SJSA1 (cell line): ENCODE measurements at regions not wholly inside any gene's neighbourhood (a gene's known extent, or its start where the extent isn't known, plus 50 kb on each side); places are given as distances from the start of the nearest gene placed in this dataset.
"Not testable (repeated sequence)": the region's sequence is repeated elsewhere in the genome, so short reads cannot be mapped to it uniquely, and the experiment has no call there.

Experiments
- DNase-seq, 2 experiments: peaks; one replicate each; pipeline ENCODE4 v3.0.0-alpha.2; 2015 to 2020; ENCODE audit warnings: low spot score in 2 of 2, low read depth in 1 of 2
- H3K27ac ChIP-seq: fragments of 250-450 bp; sonication (Bioruptor Pico); 2 replicates; pipeline ENCODE4 v1.5.1; 2020; ENCODE audit warnings: mild to moderate bottlenecking, moderate library complexity
- H3K27me3 ChIP-seq: fragments of 250-450 bp; sonication (Bioruptor Pico); replicated peaks from 2 replicates; pipeline ENCODE4 v1.5.1; 2020; ENCODE audit warnings: mild to moderate bottlenecking, moderate library complexity
- H3K36me3 ChIP-seq: fragments of 250-450 bp; sonication (Bioruptor Pico); 2 replicates; pipeline ENCODE4 v1.5.1; 2020; ENCODE audit warnings: mild to moderate bottlenecking
- H3K4me1 ChIP-seq: fragments of 250-450 bp; sonication (Bioruptor Pico); replicated peaks from 2 replicates; pipeline ENCODE4 v1.6.1; 2021; ENCODE audit warnings: mild to moderate bottlenecking
- H3K4me3 ChIP-seq: fragments of 250-450 bp; sonication (Bioruptor Pico); 2 replicates; pipeline ENCODE4 v1.5.1; 2020; ENCODE audit warnings: mild to moderate bottlenecking
- H3K9me3 ChIP-seq: fragments of 250-450 bp; sonication (Bioruptor Pico); replicated peaks from 2 replicates; pipeline ENCODE4 v1.5.1; 2020; ENCODE audit warnings: mild to moderate bottlenecking

- DNase-seq = no peak
- Histone ChIP-seq H3K27me3 (no peaks in the 10 kb centered on the region), H3K4me1 (no peaks in the 10 kb centered on the region), H3K27ac (no peak overlapping the region), H3K9me3 (no peaks in the 10 kb centered on the region), H3K36me3 (no peaks in the 10 kb centered on the region), H3K4me3 (no peak overlapping the region)
These were observed 64.8 kb upstream of the LMCD1 start for GRCh38 chr3:8436661-8437287.

DNA sequence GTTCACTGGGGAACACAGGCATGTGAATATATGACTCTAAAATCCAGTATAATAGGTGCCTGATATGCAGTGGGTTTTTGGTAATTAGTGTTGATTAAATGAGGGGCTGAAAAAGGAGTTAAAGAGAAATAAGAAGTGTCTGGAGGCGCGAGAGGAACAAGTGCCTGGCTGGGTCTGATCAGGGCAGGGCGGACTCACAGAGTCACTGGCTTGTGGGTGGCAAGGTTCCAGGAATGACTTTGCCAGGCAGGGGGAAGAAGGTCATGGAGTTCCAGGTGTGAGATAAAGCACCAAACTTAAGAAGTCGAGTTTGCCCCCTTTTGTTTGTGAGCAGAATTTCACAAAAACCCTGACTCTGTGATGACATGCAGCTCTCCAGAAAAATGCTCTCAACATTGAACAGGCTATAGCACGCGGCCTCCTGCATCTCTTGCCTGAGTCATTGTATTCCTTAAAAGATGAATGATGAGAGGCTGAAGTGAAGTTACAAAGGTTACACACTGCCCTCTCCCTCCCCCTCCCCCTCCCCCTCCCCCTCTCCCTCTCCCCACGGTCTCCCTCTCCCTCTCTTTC, 63.0 kb upstream of the LMCD1 start:
- no peak overlapping the region for H3K27ac ChIP-seq
- DNase-seq = no peak
- no peaks in the 10 kb centered on the region for H3K36me3 ChIP-seq
- H3K27me3 ChIP-seq = no peaks in the 10 kb centered on the region
- no peaks in the 10 kb centered on the region; the same call in 1 of the 2 replicates for H3K4me1 ChIP-seq
- no peaks in the 10 kb centered on the region for H3K9me3 ChIP-seq
- H3K4me3 ChIP-seq = no peak overlapping the region

GRCh38 chr3:8440142-8440541, 61.5 kb upstream of the LMCD1 start:
- H3K9me3 ChIP-seq, H3K27me3 ChIP-seq, H3K36me3 ChIP-seq, H3K4me3 ChIP-seq, DNase-seq, H3K27ac ChIP-seq: not testable (repeated sequence)
- peaks cover 13% of the 10 kb centered on the region for H3K4me1 ChIP-seq

DNA sequence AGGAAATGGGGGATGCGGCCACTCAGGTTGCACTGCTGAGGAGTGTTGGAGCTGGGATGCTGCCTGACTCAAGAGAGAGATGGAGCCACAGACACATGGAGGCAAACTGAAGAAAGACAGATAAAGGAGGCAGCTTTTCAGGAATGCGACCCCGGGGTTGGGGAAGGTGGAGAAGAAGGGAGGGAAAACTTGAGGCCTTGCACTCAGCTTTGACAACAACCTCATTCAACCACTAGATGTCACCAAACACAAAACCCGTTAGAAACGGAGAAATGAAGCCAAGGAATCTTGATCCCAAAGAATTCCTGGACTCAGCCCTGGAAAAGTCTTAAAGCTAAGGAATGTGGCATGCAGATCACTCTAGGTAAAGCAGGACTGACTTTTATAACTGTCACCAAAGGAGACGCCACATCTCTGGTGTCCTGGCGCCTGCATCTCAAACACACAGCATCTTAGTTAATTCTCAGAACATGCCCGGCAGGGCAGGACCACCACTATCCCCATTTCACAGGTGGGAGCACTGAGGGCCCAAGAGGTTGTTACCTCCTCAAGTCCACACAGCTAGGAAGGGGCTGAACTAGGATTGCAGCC, 59.6 kb upstream of the LMCD1 start:
- Histone ChIP-seq H3K4me1 (peaks cover 13% of the 10 kb centered on the region), H3K27ac (no peak overlapping the region)

DNA sequence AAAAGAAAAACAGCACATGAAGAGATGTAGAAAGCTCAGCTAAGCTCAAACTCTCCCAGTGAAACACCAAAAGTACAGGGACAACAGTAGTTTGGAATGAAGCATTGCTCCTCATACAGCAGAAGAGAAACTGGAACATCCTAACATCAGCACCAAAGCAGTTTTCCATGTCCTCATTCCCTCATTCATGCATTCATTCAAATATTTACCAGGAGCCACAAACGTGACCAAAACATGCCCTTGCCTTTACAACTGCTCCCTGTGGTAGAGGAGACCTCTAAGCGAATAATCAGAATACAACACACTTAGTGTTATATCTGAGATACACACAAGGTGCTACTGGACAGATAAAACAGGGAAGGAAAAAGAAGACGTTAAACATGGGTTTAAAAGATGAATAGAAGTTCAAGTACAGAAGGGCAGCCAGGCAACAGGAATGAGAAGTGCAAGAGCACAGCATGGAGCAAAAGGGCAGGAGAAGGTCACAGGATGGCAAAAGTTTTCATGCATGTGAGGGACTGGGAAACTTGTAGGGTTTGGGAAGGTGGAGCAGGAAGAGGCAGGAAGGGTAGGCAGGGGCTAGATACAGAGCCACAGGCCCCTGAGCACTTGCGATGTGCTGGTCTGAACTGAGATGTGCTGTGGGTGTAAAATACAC, 58.5 kb upstream of the LMCD1 start:
- Histone ChIP-seq H3K4me3 (no peak overlapping the region), H3K27me3 (no peaks in the 10 kb centered on the region), H3K9me3 (no peaks in the 10 kb centered on the region), H3K27ac (no peak overlapping the region), H3K36me3 (no peaks in the 10 kb centered on the region), H3K4me1 (peaks cover 13% of the 10 kb centered on the region)
- no peak for DNase-seq

More for the DNA sequence above, 59.6 kb upstream of the LMCD1 start:
- Histone ChIP-seq H3K9me3 (no peaks in the 10 kb centered on the region), H3K36me3 (no peaks in the 10 kb centered on the region), H3K4me3 (no peak overlapping the region), H3K27me3 (no peaks in the 10 kb centered on the region)
- DNase-seq = peak in 1 of 2 experiments; percentile 52

DNA sequence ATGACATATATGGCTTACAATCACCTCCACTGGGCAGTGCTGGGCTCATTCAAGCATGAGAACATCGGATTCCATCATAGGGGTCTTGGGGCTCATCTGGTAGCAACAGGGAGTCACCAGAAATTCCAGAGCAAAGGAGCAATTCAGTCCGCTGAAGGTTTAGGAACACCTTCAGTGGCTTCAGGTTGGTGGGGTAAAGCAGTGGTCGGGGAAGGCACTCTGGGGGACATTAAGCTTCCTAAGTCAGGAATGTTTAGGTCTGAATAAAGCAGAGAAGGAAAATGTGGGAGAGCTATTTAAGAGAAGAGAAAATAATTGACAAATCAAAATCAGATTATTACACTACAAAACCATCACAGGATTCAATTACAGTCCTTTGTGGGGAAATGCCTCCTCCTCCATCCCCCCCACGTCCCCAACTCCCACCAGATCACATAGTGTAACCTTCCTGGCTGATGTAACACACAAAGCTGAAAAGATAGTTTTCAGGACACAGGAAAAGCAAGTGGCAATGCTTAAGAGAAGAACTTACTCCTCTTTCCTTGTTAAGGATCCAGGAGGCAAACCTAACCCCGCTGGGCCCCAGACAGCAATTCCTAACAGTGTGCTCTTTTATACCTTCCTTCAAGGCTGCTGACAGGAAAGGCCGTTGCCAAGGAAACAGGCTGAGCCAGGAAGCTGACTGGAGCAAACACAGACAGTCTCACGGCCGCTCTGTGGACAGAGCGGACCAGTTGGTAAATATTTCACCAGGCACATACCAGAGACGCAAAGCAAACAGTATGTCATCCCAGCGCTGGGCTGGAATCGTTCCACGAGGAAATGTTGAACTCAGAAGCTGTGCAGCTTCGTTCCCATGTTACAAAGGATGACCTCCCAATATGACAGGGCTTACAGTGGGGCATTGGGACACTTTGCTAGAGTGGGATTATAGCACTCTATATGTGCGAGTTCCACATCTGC, 57.5 kb upstream of the LMCD1 start:
- Histone ChIP-seq H3K27ac (peak overlapping the region; percentile 78), H3K27me3 (no peaks in the 10 kb centered on the region), H3K36me3 (no peaks in the 10 kb centered on the region), H3K4me1 (peaks cover 13% of the 10 kb centered on the region), H3K4me3 (no peak overlapping the region), H3K9me3 (no peaks in the 10 kb centered on the region)
- peak; percentile 84 to 91 for DNase-seq

DNA sequence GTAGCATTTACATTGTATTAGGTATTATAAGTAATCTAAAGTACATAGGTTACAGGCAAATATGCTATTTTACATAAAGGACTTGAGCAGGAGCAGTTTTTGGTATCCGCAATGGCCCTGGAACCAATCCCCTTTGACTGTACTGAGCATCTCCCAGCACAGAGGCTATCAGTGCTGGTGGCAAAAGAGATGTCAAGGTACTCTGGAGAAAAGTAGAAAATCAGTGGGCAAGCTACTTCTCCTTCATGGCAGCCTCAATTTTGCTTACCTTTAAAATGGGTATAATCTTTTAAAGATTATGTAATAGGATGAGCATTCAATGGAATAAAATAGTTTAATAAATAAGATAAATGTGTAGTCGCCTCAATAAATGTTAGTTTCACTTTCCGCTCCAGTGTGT, 56.7 kb upstream of the LMCD1 start:
- Histone ChIP-seq H3K27ac (peak overlapping the region; percentile 78), H3K27me3 (no peaks in the 10 kb centered on the region), H3K9me3 (no peaks in the 10 kb centered on the region), H3K36me3 (no peaks in the 10 kb centered on the region), H3K4me1 (peaks cover 13% of the 10 kb centered on the region), H3K4me3 (no peak overlapping the region)
- DNase-seq = no peak

GRCh38 chr3:8445861-8446260, 55.8 kb upstream of the LMCD1 start:
- Histone ChIP-seq H3K4me3 (no peak overlapping the region), H3K36me3 (no peaks in the 10 kb centered on the region), H3K9me3 (no peaks in the 10 kb centered on the region), H3K27ac (no peak overlapping the region), H3K27me3 (no peaks in the 10 kb centered on the region), H3K4me1 (peaks cover 13% of the 10 kb centered on the region)
- no peak for DNase-seq

DNA sequence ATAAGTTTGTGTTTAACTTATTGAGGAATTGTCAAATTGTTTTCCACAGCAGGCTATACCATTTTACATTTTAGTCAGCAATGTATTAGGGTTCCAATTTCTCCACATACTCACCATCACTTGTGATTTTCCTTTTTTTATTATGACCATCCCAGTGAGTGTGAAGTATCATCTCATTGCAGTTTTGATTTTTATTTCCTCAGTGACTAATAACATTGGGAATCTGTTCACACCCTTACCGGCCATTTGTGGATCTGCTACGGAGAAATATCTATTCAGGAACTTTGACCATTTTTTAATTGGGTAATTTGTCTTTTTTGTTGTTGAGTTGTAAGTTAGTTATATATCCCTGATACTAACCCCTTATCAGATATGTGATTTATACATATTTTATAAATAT, 54.8 kb upstream of the LMCD1 start:
- H3K9me3 ChIP-seq = no peaks in the 10 kb centered on the region
- no peak for DNase-seq
- H3K27ac ChIP-seq = no peak overlapping the region
- H3K4me1 ChIP-seq = peaks cover 13% of the 10 kb centered on the region
- no peak overlapping the region for H3K4me3 ChIP-seq
- no peaks in the 10 kb centered on the region for H3K27me3 ChIP-seq
- no peaks in the 10 kb centered on the region for H3K36me3 ChIP-seq

DNA sequence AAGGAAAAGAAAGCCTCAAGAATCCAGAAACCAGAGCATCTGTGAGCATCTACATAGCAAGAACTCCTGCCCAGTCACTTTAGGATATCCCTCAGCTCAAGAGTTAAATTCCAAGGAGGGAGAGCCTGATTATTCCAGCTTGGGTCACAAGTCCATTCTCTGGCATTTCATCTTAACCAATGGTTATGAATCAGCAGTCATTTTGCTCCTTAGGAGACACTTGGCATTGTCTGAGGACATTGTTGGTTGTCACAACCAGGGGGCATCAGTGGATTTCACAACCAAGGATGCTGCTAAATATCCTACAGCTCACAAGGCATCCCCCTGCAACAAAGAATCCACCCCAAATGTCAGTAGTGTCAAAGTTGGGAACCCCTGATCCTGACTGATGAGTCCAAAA, 51.0 kb upstream of the LMCD1 start:
- Histone ChIP-seq H3K4me3 (no peak overlapping the region), H3K4me1 (peaks cover 2% of the 10 kb centered on the region), H3K27ac (no peak overlapping the region), H3K27me3 (no peaks in the 10 kb centered on the region), H3K36me3 (no peaks in the 10 kb centered on the region), H3K9me3 (no peaks in the 10 kb centered on the region)
- no peak for DNase-seq

- DNase-seq = no peak
- H3K9me3 ChIP-seq = no peaks in the 10 kb centered on the region
- no peaks in the 10 kb centered on the region for H3K36me3 ChIP-seq
- H3K4me1 ChIP-seq = peaks cover 9% of the 10 kb centered on the region
- H3K27ac ChIP-seq = no peak overlapping the region
- no peaks in the 10 kb centered on the region for H3K27me3 ChIP-seq
- no peak overlapping the region for H3K4me3 ChIP-seq
These were observed 49.9 kb upstream of the LMCD1 start for GRCh38 chr3:8451696-8452095.
